ENCODE measurements at regions not wholly inside any gene's neighbourhood (a gene's known extent, or its start where the extent isn't known, plus 50 kb on each side); places are given as distances from the start of the nearest gene placed in this dataset.
"Not testable (repeated sequence)": the region's sequence is repeated elsewhere in the genome, so short reads cannot be mapped to it uniquely, and the experiment has no call there.

DNA sequence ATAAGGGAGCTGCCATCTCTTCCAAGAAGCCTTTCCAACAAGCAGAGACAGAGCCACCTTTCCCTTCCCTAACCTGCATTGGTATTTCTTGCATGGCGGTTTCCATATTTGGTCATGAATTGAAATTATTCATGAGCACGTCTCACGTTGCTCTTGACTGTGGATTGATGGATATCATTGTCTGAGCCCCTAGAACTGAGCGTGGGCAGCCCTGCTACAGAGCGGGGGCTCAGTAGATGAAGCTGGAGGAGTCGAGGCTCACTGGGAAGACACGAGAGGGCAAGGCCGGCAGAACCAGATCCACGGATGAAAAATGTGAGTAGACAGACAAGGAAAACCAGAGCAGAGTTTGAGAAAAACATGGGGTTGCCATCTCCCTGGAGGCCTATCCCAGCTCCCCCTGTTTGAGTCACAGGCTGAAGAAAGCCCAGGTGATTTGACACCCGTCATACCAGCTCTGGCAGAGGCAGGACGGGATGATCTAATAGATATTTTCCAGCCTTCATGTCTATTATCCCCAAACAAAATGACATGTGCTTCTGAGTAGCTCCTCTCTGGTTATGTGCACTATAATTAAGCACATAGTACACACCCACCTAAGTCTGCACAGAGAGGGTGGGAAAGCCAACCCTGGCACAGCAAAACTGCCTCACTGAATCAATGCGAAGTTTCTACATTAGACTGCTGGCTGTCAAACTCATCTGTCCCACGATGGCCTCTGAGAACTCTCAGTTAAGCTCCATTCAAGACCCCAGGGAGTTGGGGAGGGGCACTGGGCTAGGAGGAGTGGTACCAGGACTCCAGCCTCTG lies 363.5 kb upstream of the KLHL29 start:
- no peak for DNase-seq

DNA sequence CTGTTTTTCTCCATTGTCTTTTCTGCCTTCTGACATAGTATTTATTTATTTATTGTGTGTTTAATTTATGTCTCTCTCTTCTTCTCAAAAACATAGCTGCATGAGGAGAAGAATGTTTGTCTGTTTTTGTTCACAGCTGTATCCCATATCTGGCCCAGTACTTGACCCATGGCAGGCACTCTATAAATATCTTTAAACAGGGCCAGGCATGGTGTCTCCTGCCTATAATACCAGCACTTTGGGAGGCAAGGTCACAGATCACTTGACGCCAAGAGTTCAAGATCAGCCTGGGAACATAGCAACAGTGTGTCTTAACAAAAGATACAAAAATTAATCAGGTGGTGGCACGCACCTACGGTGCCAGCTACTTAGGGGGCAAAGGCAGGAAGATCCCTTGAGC lies 361.3 kb upstream of the KLHL29 start:
- no peak for DNase-seq

DNA sequence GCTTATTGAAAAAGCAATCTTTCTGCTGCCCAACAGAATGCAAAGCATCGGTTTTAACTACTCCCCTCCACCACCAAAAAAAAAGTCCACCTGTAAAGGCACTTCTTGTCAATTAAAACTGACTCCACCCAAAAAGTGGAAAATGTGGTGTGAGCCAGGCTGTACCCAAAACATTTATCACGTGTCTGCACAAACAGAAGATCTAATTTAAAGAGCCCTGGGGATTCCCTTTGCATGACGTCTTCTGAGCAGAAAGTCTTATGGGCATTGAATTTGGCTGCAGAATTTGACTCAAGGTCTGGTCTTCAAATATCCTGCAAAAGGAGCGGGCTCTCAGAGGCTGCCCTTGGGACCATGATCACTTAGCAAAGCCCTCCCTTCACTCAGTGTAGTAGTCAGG lies 358.3 kb upstream of the KLHL29 start:
- no peak for DNase-seq

DNA sequence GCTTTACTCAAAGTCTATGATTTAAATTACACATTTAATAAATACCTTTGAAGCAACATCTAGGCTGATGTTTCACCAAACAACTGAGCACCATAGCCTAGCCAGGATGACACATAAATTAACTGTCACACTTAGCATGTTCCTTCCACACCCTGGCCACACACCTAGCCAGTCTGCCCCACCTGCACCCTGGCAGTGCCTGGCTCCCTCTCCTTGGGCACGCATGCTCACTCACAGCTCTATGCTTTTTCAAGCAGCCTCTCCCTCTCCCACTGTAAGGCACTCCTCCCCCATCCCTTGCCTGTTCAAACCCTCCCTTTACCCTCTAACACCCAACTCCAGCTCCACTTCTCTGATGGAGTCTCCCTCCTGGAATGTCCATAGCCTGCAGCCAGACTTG lies 357.6 kb upstream of the KLHL29 start:
- DNase-seq = no peak

GRCh38 chr2:23028106-23028505 lies 356.9 kb upstream of the KLHL29 start:
- DNase-seq = no peak

- DNase-seq = no peak
Measured at GRCh38 chr2:23029111-23029510, 355.9 kb upstream of the KLHL29 start.

DNA sequence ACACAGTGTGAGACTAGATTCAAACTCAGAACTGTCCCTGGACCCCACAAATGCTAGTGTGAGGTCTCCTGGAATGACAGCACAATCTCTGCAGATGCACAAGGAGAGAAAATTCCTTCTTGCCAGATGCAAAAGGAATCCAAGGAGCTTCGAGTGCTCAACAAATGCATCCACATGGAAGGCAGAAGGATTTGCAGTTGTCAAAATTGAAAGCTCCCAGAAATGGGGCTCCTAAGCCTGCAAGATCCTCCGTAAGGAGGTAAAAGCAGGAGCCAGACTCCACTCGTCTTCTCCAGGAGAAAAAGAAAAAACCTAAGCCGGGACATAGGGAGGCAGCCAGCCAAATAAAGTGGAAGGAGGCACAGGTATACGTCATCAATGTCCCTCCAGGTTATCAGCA lies 355.0 kb upstream of the KLHL29 start:
- DNase-seq = no peak

DNA sequence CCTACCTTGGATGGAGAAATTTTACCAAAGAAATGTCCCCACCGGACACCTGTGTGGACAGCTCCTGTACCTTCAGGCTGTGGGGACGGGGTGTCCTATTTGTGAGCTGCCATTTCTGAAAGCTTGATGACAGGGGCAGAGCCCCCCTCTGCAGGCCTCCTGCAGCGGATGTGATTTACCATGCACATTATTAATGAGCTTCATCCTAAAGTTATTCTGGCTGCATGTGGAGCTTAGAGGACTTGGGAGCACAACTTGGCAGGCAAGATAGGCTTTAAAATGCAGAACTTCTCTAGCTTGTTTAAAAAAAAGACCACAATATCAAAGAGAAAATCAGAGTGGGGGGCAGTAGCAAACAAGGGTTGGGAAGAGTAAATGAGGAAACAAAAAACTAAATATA lies 350.0 kb upstream of the KLHL29 start:
- DNase-seq = no peak

DNA sequence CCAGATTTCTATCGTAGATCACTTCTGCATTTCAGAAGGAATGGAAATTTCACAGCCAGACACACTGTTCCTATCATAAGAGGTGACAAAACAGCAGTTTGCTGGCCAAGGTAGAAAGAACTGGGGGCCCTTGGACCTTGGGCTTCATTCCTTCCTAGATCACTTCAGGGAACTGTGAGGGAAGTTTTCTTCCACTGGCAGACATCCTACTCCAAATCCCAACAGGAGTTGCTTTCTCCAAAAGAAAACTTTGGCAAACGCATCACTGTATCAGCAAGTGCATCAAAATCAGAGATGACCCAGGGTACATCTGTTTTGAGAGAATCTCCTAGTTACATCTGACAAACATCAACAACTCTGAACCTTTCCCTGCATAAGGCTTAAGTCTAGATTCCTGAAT lies 348.4 kb upstream of the KLHL29 start:
- no peak for DNase-seq

DNA sequence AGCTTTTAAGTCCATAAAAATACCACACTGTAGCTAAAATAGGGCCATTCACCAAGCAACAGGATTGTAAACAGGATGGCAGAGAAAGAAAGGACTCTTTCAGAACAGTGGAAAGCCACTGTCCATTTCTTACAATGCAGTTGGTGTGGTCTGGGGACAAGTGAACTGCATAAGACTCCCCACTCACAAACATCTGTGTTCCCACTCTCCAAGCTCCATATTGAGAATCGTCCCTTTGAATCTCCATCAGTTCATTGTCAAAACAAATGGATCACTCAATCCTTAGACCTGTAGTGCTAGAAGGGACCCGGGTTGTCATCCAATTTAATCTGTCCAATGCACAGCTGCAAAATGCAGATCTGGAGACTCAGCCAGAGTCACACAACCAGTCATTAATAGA lies 347.4 kb upstream of the KLHL29 start:
- DNase-seq = no peak

DNA sequence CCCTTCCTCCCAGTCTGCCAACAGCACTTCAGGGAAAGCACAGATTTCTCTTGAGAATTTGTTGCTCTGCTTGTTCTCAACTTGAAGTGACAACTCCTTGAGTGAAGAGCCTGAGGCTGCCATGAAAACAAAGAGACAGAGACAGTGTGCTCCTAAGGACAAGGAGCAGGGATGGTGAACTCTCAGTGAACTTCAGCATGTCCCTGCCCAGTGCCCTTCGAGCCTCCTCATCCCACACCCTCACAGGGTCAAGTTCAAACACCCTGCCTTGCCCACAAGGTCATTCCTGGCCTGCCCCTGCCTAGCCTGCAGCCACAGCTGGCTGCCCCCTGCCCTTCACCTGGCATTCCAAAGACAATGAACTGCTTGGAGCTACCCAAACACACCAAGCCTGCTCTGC lies 343.5 kb upstream of the KLHL29 start:
- no peak for DNase-seq

DNA sequence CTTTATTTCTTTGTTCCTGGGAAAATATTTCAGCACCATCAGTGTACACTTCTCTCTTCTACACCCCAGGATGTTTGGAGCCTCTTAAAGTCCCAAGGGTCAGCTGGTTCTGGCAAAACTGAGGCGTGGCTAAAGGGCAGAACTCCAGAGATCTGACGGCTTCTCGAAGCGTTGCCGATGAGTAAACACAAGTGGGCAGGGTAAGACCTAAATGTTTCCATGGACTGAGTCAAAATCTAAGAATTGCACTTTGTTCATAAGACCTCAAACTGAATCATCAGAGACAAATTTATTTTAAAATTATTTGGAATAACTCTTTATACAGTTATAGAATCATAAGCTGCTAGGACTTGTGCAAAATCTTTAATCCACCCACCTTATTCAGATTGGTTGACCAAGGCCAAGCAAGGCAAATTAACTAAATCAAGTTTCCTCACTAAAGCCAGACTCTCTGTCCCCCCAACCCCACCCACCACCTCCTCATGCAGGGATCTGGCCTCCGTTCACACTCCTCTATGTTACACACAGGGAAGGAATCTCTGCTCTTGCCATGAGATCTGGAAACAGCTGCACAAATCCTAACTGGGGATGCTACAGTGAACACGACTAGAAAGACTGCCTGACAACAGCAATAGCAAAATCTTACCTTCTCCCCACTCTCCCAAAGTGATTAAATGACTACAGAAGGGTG lies 342.6 kb upstream of the KLHL29 start:
- no peak for DNase-seq

DNA sequence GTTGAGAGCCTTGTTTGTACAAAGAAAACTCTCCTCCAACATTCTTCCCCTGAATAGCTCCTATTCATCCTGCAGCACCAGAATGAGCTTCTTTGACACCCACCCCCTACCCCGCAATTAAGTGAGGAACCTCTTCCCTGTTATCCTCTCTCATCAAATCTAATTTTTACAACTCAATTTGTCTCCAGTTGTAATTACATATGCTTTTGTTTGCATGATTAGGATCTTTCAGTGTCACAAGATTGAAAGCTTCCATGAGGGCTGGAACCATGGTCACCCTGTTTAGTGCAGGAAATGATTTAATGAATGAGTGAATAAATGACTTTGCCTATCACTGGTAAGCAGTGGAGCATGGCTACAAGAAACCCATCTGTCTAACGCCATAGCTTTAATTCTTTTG lies 334.6 kb upstream of the KLHL29 start:
- DNase-seq = no peak

- no peak for DNase-seq
Measured at GRCh38 chr2:23053601-23054000, 331.4 kb upstream of the KLHL29 start.

- DNase-seq = no peak
Measured at GRCh38 chr2:23055251-23055650, 329.7 kb upstream of the KLHL29 start.

DNA sequence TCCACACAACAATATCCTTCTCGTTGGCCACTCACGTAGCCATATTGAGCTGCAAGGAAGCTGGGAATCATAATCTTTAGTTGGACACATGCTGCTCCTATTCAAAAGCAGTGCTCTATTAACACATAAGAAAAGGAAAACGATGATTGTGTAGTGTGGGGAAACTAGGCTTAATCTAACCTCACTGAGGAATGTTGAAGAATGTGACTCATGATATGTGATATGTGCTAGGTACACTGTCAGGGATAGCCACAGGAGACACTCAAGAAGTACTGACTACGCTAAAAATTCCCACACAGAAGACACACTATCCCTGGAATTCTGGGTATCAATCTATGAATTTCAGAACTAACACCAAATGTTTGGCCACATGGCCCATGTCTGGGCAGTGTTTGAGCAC lies 328.1 kb upstream of the KLHL29 start:
- not testable (repeated sequence) for DNase-seq

DNA sequence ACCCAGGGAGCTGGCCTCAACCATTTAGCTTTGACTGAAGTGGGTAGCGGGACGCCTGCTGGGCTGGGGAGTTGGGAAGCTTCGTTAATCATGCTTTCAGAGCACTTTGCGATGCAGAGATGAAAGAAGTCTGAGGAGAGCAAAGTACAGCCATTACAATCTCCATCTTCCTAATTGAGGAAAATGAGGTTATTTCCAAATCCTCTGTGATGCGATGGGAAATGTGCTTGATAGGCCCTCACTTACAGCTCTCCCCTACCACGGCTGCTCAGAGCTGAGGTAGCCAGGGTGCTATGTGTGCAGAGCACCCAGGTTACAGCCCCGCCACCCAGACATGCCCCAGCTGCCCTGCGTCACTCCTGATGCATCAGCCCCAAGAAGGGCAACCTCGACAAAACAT lies 326.5 kb upstream of the KLHL29 start:
- no peak for DNase-seq

- no peak for DNase-seq
Measured at GRCh38 chr2:23065210-23065609, 319.8 kb upstream of the KLHL29 start.

- no peak for DNase-seq
Measured at GRCh38 chr2:23065936-23066335, 319.0 kb upstream of the KLHL29 start.

- DNase-seq = no peak
Measured at GRCh38 chr2:23066686-23067085, 318.3 kb upstream of the KLHL29 start.

DNA sequence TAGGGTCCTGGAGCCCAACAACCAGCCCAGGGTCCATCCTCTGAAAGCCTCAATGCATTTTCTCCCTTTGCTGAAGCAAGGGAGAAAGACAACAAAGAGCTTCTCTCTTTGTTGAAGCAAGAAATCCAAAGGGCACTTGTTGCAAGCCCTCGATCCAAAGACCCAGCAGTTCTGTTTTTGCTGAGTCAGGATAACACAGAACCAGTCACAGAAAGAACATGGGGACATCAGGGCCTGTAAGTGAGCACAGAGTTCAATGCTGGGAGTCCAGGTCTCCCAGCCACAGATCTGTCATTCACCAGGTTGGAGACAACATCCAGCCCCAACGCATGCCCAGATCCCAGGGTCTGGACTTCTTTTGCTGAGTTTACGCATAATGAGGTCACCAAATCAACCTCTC lies 315.8 kb upstream of the KLHL29 start:
- no peak for DNase-seq

- no peak for DNase-seq
Measured at GRCh38 chr2:23069923-23070322, 315.1 kb upstream of the KLHL29 start.

GRCh38 chr2:23073056-23073455 lies 311.9 kb upstream of the KLHL29 start:
- no peak for DNase-seq

- no peak for DNase-seq
Measured at GRCh38 chr2:23073671-23074070, 311.3 kb upstream of the KLHL29 start.

DNA sequence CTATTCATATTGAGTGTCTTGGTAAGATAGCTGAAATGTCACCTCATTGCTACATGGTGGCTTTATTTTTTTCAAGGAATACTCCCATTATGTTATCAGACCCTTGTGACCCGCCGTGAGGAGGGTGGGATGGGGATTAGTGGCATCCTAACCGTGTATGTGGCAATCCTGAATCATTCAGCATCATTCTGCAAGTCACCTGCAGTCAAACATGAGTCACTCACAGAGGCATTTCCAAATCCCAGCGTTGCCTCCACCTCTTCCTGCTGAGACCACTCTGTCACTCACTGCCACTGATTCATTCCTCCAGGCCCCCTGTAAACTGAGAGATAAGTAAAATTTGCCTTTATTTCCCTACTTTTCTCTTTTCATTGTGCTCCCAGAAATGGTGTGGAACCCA lies 307.4 kb upstream of the KLHL29 start:
- no peak for DNase-seq

Measured in activated naive CD4-positive, alpha-beta T cell treated with anti-CD3 and anti-CD28 coated beads, Interleukin-2, amount 50 U/mL, for 16 hours (primary cell).